ENCODE measurements at regions not wholly inside any gene's neighbourhood (a gene's known extent, or its start where the extent isn't known, plus 50 kb on each side); places are given as distances from the start of the nearest gene placed in this dataset.

DNA sequence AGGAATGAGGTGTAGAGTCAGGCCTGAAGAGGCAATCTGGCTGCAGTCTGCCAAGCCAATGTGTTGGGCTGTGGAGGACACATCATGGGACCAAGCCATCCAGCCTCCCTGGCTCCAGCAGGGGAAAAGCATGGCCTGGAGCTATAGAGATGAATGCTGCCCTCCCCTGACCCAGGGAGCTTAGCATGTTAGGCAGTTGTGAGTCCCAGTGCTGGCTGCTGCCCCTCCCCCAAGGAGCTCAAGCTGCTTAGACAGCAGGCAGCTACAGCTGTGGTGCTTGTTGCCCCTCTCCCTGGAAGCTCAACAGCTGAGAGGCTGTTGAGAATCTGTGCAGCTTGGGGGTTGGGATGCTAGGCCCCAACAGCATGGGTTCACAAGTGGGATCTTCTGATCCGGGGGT, 85.6 kb upstream of the DNAJC19 start:
- no peak for DNase-seq (ENCODE audit: low read depth)

DNA sequence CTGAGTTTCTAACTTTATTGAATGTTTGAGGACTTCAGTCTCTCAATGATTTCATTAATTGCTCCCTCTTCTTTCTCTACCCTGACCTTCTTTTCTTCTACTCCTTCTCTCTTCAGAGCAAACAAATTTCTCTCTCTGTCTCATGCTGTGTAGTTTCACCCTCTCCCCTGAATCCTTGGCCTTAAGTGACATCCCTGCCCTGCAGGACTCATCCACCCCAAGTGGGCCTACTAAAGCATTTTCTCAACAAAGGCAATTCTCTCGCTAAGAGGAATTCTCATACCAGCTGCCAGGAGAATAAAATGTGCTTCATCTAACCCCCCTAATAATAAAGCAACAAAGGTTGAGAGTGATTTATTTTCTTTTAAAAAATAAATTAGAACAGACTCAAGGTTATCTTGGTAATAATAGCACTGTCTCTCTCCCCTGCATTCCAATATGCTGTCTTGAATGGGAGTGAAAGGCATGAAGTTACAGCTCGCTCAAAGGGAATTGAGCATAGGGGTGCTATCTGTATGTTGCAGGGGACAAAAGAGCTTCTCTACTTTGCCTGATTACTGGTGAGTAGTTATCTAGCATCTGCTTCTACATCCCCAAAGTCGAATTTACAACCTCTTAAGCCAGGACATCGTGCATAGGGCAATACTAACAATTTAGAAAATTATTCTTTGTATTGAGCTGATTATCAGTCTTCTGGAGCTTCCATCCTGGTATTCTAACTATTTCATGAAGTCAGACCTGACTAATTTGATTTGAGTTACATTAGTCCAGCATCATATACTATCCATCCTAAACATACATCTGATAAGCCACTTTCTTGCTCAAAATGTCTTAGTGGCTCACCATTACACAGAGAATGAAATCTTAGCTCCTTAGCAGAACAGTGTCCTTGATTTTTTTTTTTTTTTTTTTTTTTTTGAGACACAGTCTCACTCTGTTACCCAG, 76.9 kb upstream of the DNAJC19 start:
- no peak for DNase-seq (ENCODE audit: low read depth)

DNA sequence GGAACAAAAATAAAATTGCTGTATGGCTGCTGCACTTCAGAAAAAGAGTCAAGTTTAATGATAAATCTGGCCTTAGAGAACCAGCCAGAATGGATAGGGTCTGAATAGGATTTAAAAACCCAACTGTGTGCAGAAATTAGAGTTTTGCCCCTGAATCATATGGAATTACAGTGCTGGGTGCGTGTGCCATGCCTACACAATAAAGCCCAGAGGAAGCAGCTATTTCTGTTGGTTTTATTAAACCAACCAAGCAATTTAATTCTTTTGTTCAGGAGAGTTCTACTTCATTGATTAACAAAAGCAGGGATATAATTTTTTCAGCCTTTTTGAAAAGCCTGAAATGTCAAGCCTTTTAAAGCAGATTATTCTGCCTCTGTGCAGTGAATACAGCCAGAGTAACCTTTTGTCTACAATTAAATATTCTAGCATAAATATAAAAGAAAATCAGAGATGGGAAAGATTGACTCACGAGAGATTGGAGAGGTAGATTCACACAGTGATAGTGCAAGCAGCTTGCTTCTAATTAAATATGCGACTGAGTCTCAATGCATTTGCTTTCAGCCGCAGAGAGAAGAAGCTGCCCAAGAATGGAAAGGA, 66.7 kb upstream of the DNAJC19 start:
- no peak for DNase-seq (ENCODE audit: low read depth)

DNA sequence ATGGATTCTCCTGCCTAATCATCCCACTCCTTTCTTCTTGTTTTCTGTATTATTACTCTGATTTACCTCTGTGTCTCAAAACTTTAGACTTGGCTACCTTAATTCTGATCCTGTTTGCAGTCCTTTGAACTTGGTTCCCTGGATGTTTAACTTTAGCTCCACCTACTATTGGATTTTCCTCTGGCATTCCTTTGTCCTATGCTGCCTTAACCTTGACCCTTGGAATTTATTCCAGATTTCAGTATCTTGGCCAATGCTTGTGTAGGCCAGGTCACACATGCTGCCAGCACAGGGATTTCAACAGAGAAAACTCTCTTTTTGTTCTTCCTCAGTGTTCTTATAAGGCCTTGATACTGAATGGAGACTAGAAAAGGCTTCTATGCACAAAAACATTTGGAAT, 65.0 kb upstream of the DNAJC19 start:
- DNase-seq (ENCODE audit: low read depth): no peak

DNA sequence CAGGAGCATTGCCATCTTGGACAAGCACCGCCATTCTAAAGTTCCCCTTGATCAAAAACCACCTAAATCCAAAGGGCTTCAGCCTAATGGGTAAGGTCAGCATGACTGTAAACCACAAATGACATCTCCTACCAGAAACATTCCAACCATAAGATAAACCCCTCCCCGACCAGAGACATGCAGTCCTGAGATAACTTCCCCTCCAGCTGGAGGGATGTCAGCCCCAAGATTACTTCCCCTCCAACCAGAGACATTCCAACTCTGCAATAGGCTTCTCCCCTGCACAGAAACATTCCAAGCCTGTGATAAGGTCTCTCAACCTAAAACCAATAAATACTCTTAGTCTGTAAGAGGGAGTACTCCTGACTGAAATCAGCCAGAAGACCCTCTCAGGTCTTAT, 62.7 kb upstream of the DNAJC19 start:
- no peak for DNase-seq (ENCODE audit: low read depth)

DNA sequence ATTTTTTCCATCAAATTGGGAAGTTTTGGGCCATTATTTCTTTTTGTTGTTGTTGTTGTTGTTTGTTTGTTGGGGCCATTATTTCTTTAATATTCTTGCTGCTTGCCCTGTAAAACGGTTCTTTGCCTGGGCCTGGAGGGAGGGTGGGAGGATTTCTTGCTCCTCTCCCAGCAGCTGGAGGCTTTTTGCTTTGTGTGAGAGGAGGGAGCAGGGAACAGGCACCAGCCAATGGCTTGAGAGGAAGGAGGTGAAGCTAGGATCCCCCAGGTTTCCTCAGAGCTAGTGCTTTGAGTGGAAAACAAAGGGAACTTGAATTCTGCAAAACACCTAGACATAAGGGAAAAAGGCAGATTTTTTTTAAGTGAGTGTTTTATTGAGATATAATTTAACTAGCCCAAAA, 61.2 kb upstream of the DNAJC19 start:
- DNase-seq (ENCODE audit: low read depth): no peak

DNA sequence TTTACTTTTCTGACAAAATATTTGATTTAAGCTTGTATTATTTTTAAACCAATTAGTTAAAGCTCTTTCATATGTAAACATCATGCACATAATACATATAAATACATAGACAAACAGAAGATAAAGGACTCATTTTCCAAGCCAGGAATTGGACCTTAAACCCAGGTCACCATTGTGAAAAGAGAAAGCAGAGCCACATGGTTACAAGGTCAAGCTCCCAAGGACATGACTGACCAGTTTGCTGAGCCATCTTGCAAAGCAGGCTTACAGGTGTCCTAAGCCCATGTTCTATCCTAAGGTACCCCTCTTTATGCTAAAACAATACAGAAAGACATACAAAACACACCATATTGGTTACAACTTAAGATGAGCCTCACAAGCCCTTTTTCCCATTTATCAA, 50.5 kb upstream of the DNAJC19 start:
- DNase-seq (ENCODE audit: low read depth): no peak

Measured in activated T-cell treated with anti-CD3 and anti-CD28 coated beads for 1 hour (primary cell).